Fibroblast of gingiva (primary cell): ENCODE measurements at regions not wholly inside any gene's neighbourhood (a gene's known extent, or its start where the extent isn't known, plus 50 kb on each side); places are given as distances from the start of the nearest gene placed in this dataset.
A peak's percentile ranks its signal among the peaks of the same experiment; 100 is the strongest.
"Not testable (repeated sequence)": the region's sequence is repeated elsewhere in the genome, so short reads cannot be mapped to it uniquely, and the experiment has no call there.

Experiments
- DNase-seq: peaks from one replicate; pipeline ENCODE4 v3.0.0-alpha.2; 2011; ENCODE audit warnings: low read depth

GRCh38 chr7:10284001-10284400, 689.7 kb upstream of the PHF14 start:
- no peak for DNase-seq

GRCh38 chr7:10299384-10299783, 674.3 kb upstream of the PHF14 start:
- no peak for DNase-seq

GRCh38 chr7:10300577-10300976, 673.1 kb upstream of the PHF14 start:
- DNase-seq: no peak

- DNase-seq: no peak
Observed at GRCh38 chr7:10308276-10308675, 665.4 kb upstream of the PHF14 start.

GRCh38 chr7:10312942-10313341, 660.7 kb upstream of the PHF14 start:
- DNase-seq: no peak

- no peak for DNase-seq
Observed at GRCh38 chr7:10315881-10316280, 657.8 kb upstream of the PHF14 start.

- DNase-seq: no peak
Observed at GRCh38 chr7:10316488-10316887, 657.2 kb upstream of the PHF14 start.

- no peak for DNase-seq
Observed at GRCh38 chr7:10325395-10325794, 648.3 kb upstream of the PHF14 start.

GRCh38 chr7:10343108-10343507, 630.6 kb upstream of the PHF14 start:
- no peak for DNase-seq

- DNase-seq: no peak
Observed at GRCh38 chr7:10346032-10346431, 627.6 kb upstream of the PHF14 start.

- no peak for DNase-seq
Observed at GRCh38 chr7:10355816-10356215, 617.9 kb upstream of the PHF14 start.

GRCh38 chr7:10360050-10360449, 613.6 kb upstream of the PHF14 start:
- DNase-seq: no peak

- no peak for DNase-seq
Observed at GRCh38 chr7:10401793-10402192, 571.9 kb upstream of the PHF14 start.

- peak; percentile 1 for DNase-seq
Observed at GRCh38 chr7:10412422-10413019, 561.2 kb upstream of the PHF14 start.

- DNase-seq: no peak
Observed at GRCh38 chr7:10418985-10419384, 554.7 kb upstream of the PHF14 start.

- DNase-seq: no peak
Observed at GRCh38 chr7:10429031-10429430, 544.6 kb upstream of the PHF14 start.

- DNase-seq: no peak
Observed at GRCh38 chr7:10429511-10429910, 544.2 kb upstream of the PHF14 start.

- DNase-seq: no peak
Observed at GRCh38 chr7:10436302-10436701, 537.4 kb upstream of the PHF14 start.

GRCh38 chr7:10439027-10439426, 534.6 kb upstream of the PHF14 start:
- DNase-seq: no peak

- DNase-seq: no peak
Observed at GRCh38 chr7:10455936-10456335, 517.7 kb upstream of the PHF14 start.

- no peak for DNase-seq
Observed at GRCh38 chr7:10460474-10460873, 513.2 kb upstream of the PHF14 start.

GRCh38 chr7:10463701-10464100, 510.0 kb upstream of the PHF14 start:
- DNase-seq: no peak

- DNase-seq: not testable (repeated sequence)
Observed at GRCh38 chr7:10465536-10465935, 508.1 kb upstream of the PHF14 start.

GRCh38 chr7:10468908-10469307, 504.8 kb upstream of the PHF14 start:
- DNase-seq: no peak

- DNase-seq: no peak
Observed at GRCh38 chr7:10469476-10469875, 504.2 kb upstream of the PHF14 start.
